Osteoblast (primary cell): ENCODE measurements at regions not wholly inside any gene's neighbourhood (a gene's known extent, or its start where the extent isn't known, plus 50 kb on each side); places are given as distances from the start of the nearest gene placed in this dataset.

Source experiments
- DNase-seq: peaks from one replicate; pipeline ENCODE4 v3.0.0; 2011; ENCODE audit warnings: low spot score, mixed read lengths; ENCODE audit not compliant: insufficient read length; ENCODE audit errors: missing footprints
- H2AFZ ChIP-seq: 2 replicates; pipeline ENCODE4 v1.6.0; 2011; ENCODE audit warnings: mild to moderate bottlenecking, low read length
- H3K27ac ChIP-seq: 2 replicates; pipeline ENCODE4 v1.5.1; 2011; ENCODE audit warnings: mild to moderate bottlenecking, low read depth, low read length, moderate library complexity
- H3K27me3 ChIP-seq: 2 replicates; pipeline ENCODE4 v1.6.0; 2012; ENCODE audit warnings: mild to moderate bottlenecking, control low read depth, inconsistent platforms, low read length, moderate library complexity; ENCODE audit not compliant: insufficient read depth
- H3K36me3 ChIP-seq: 2 replicates; pipeline ENCODE4 v1.5.1; 2011; ENCODE audit warnings: mild to moderate bottlenecking, low read length, control low read depth, moderate library complexity; ENCODE audit not compliant: insufficient read depth
- H3K4me1 ChIP-seq: 2 replicates; pipeline ENCODE4 v1.5.1; 2011; ENCODE audit warnings: mild to moderate bottlenecking, low read length, control low read depth, moderate library complexity; ENCODE audit not compliant: insufficient read depth
- H3K4me2 ChIP-seq: 2 replicates; pipeline ENCODE4 v1.6.0; 2011; ENCODE audit warnings: mild to moderate bottlenecking, low read length; ENCODE audit not compliant: insufficient read depth
- H3K4me3 ChIP-seq: fragments of 200-600 bp; sonication (generic); 3 replicates; pipeline ENCODE4 v1.5.1; 2012; ENCODE audit warnings: mild to moderate bottlenecking, low read length, inconsistent platforms; ENCODE audit not compliant: insufficient read depth
- H3K79me2 ChIP-seq: 2 replicates; pipeline ENCODE4 v1.6.0; 2012; ENCODE audit warnings: mild to moderate bottlenecking, low read length, control low read depth, inconsistent platforms; ENCODE audit not compliant: insufficient read depth
- H3K9me3 ChIP-seq: 2 replicates; pipeline ENCODE4 v1.5.1; 2011; ENCODE audit warnings: low read depth, low read length, control low read depth
- H4K20me1 ChIP-seq: 2 replicates; pipeline ENCODE4 v1.6.0; 2012; ENCODE audit warnings: mild to moderate bottlenecking, low read length, control low read depth; ENCODE audit not compliant: insufficient read depth
- TF ChIP-seq, protein P1 (sequence below): IDR thresholded peaks from 2 replicates; pipeline ENCODE4 v1.5.1; 2011; ENCODE audit warnings: mild to moderate bottlenecking, low read depth, low read length, moderate library complexity; ENCODE audit errors: extremely low read depth

DNA sequence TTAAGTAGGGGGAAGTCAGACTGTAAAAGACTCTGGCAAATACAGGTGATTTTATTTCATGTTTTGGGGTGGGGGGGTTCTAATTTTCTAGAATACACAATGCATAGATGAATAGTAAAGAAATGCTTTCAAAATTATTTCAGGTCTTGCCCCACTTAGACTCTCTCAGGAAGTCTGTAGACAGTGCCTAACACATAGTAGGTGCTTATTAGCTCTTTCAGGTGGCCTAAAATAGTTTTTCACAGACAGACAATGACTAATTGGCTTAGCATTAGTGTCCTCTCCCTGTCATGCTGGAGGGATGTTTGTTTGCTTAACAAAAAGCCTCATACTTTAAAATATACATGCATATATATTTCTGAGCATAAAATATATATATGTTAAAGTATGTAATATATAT, 366.0 kb downstream of the SOX9 start:
- Histone ChIP-seq H3K27ac (no peak overlapping the region), H4K20me1 (peaks cover 25% of the 10 kb centered on the region), H3K4me1 (no peaks in the 10 kb centered on the region), H3K4me3 (no peak overlapping the region), H3K27me3 (peaks cover 10% of the 10 kb centered on the region), H2AFZ (no peak overlapping the region), H3K36me3 (no peaks in the 10 kb centered on the region), H3K9me3 (no peaks in the 10 kb centered on the region), H3K4me2 (no peak overlapping the region), H3K79me2 (peaks cover 5% of the 10 kb centered on the region)
- TF ChIP-seq, protein P1, sequence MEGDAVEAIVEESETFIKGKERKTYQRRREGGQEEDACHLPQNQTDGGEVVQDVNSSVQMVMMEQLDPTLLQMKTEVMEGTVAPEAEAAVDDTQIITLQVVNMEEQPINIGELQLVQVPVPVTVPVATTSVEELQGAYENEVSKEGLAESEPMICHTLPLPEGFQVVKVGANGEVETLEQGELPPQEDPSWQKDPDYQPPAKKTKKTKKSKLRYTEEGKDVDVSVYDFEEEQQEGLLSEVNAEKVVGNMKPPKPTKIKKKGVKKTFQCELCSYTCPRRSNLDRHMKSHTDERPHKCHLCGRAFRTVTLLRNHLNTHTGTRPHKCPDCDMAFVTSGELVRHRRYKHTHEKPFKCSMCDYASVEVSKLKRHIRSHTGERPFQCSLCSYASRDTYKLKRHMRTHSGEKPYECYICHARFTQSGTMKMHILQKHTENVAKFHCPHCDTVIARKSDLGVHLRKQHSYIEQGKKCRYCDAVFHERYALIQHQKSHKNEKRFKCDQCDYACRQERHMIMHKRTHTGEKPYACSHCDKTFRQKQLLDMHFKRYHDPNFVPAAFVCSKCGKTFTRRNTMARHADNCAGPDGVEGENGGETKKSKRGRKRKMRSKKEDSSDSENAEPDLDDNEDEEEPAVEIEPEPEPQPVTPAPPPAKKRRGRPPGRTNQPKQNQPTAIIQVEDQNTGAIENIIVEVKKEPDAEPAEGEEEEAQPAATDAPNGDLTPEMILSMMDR, result no peak
- DNase-seq, result no peak

DNA sequence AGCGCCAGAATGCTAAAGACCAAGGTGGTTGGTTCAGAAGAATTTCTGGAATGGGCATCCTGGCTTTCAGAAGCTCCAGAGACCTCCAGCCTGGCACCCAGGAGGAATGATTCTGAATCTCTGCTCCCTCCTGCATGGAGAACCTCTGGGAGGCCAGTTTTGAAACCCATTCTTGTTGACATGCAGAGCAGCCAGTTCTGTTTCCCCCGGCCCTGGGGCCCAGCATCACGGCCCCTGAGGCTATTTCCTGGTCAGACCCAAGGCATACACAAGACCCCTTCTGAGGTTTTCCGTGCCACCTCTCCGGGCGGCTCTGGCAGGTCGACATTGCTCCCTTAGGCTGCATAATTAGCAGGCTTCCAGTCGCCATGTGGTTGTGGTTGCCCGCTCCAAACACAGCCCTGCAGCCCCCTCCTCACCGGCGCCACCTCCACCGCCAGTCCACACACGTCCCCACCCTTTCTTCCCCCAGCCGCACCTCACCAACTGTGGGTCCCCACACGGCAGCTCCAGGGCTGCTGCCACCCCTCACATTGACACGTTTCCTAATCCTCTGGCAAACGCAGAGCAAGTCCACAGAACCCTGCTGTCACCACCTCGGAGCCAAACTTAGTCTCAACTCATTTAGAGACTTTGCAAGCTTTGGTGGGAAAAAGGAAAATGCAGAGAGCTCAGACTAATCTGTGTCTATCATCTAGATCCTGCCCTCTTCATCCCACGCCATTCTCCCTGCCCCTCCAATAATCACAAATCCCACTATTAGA, 367.1 kb downstream of the SOX9 start:
- Histone ChIP-seq H4K20me1 (peaks cover 25% of the 10 kb centered on the region), H3K4me3 (no peak overlapping the region), H3K9me3 (no peaks in the 10 kb centered on the region), H3K27ac (no peak overlapping the region), H2AFZ (no peak overlapping the region), H3K27me3 (peaks cover 10% of the 10 kb centered on the region), H3K4me1 (no peaks in the 10 kb centered on the region), H3K79me2 (peaks cover 3% of the 10 kb centered on the region), H3K36me3 (no peaks in the 10 kb centered on the region), H3K4me2 (no peak overlapping the region)
- TF ChIP-seq, protein P1, result no peak
- DNase-seq, result no peak

DNA sequence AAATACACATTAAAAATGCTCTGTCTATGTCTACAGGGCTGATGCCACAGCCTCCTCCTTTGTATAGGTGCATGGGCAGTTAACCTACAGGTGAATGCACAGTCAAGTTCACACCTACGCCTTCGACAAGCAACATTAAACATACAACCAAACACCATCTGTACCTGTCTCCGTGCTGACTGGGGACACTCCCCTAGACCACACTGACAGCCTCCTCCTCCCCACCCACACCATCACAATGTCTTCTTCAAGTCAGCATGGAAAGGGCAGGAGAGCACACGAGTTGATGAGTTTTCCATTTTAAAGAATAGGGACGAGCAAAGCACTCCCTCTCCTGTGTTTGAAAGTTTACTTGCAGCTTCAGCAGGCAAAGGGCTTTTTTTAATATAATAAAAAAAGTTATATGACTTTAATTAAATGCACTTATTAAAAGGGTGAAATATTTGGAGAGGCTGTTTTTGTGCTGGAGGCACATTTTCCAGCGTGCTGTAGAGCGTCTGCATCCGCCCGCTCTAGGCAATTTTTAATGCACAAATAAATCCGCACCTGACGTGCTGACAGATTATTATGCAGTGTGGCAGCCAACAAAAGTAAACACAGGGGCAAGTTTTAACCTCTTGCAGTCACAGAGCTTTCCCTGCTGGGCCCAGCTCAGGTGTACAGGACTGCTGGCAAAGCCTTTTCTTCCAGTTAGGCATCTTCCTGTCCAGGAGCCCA, 367.9 kb downstream of the SOX9 start:
- Histone ChIP-seq H3K27me3 (peaks cover 10% of the 10 kb centered on the region), H2AFZ (no peak overlapping the region), H3K4me1 (no peaks in the 10 kb centered on the region), H3K9me3 (no peaks in the 10 kb centered on the region), H4K20me1 (peaks cover 28% of the 10 kb centered on the region), H3K27ac (no peak overlapping the region), H3K4me3 (no peak overlapping the region), H3K79me2 (peaks cover 3% of the 10 kb centered on the region), H3K36me3 (no peaks in the 10 kb centered on the region), H3K4me2 (no peak overlapping the region)
- TF ChIP-seq, protein P1, result no peak
- no peak for DNase-seq

DNA sequence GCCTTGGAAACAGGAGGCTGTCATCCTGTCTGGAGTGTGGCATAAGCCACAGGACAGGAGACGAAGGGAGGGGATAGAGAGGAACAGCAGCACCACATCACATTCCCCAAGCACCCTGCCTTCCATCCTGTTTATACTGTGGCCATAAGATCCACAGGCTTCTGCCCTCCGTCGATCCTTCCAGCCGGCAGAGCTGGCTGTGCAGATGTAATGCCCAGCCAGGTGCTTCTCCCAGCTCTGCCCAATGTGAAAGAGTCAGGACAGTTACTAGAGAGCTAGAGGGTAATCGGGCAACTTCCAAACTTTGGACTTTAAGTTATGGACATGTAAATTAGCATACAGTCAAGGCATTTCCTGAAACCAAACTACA, 368.4 kb downstream of the SOX9 start:
- no peaks in the 10 kb centered on the region for H3K9me3 ChIP-seq
- no peaks in the 10 kb centered on the region for H3K4me1 ChIP-seq
- no peaks in the 10 kb centered on the region for H3K36me3 ChIP-seq
- peak; percentile 76 for DNase-seq
- no peak overlapping the region for H3K27ac ChIP-seq
- TF ChIP-seq, protein P1, result no peak
- H3K4me2 ChIP-seq, result no peak overlapping the region
- H3K4me3 ChIP-seq, result no peak overlapping the region
- peaks cover 26% of the 10 kb centered on the region for H4K20me1 ChIP-seq
- no peak overlapping the region for H2AFZ ChIP-seq
- H3K27me3 ChIP-seq, result peaks cover 10% of the 10 kb centered on the region
- peaks cover 3% of the 10 kb centered on the region for H3K79me2 ChIP-seq
